Omental fat pad (tissue), 3 donors: ENCODE measurements at regions not wholly inside any gene's neighbourhood (a gene's known extent, or its start where the extent isn't known, plus 50 kb on each side); places are given as distances from the start of the nearest gene placed in this dataset.

Experiments
- ATAC-seq: fragments of 150-250 bp; one replicate; pipeline ENCODE4 v1.9.1; 2016; ENCODE audit warnings: mild to moderate bottlenecking, moderate library complexity; ENCODE audit not compliant: low FRiP score
- DNase-seq: peaks from one replicate; pipeline ENCODE4 v3.0.0-alpha.2; 2019; ENCODE audit warnings: low spot score
- CTCF ChIP-seq, 3 donors: fragments of 450-650 bp; IDR thresholded peaks; one replicate each; pipeline ENCODE4 v1.5.1; 2016 to 2017; ENCODE audit warnings: antibody characterized with exemption in 3 of 3, mild to moderate bottlenecking in 3 of 3, moderate library complexity in 2 of 3

GRCh38 chr5:40045429-40045828, 620.6 kb upstream of the DAB2 start:
- ATAC-seq: no peak
- no peak for DNase-seq
- no peak for TF ChIP-seq CTCF (IDR thresholded peaks at IDR 0.05)

- no peak for DNase-seq
- TF ChIP-seq CTCF (IDR thresholded peaks at IDR 0.05): no peak
- no peak for ATAC-seq
Observed at GRCh38 chr5:40043916-40044315, 619.1 kb upstream of the DAB2 start.

GRCh38 chr5:40041452-40041851, 616.7 kb upstream of the DAB2 start:
- DNase-seq: no peak
- TF ChIP-seq CTCF (IDR thresholded peaks at IDR 0.05): no peak
- no peak for ATAC-seq

GRCh38 chr5:40037713-40038112, 612.9 kb upstream of the DAB2 start:
- no peak for TF ChIP-seq CTCF (IDR thresholded peaks at IDR 0.05)
- ATAC-seq: no peak
- DNase-seq: no peak

GRCh38 chr5:40034441-40034840, 609.7 kb upstream of the DAB2 start:
- TF ChIP-seq CTCF (IDR thresholded peaks at IDR 0.05): no peak
- DNase-seq: no peak
- ATAC-seq: no peak

GRCh38 chr5:40033411-40033810, 608.6 kb upstream of the DAB2 start:
- ATAC-seq (no peak), DNase-seq (no peak)
- TF ChIP-seq CTCF (IDR thresholded peaks at IDR 0.05): no peak

GRCh38 chr5:40033009-40033408, 608.2 kb upstream of the DAB2 start:
- DNase-seq: no peak
- ATAC-seq: no peak
- no peak for TF ChIP-seq CTCF (IDR thresholded peaks at IDR 0.05)
